PC-3 (cell line): ENCODE measurements at regions not wholly inside any gene's neighbourhood (a gene's known extent, or its start where the extent isn't known, plus 50 kb on each side); places are given as distances from the start of the nearest gene placed in this dataset.

ENCODE experiments used
- ATAC-seq: fragments of 200-7000 bp; cut with Tn5 transposase; 2 replicates; pipeline ENCODE4 v1.9.1; 2020; ENCODE audit warnings: mild to moderate bottlenecking, moderate library complexity
- BruUV-seq: library from RNA; stranded (reverse); fragments of 400-500 nt; replicated peaks from 2 replicates; lab custom pipeline; 2021; lab: Mats Ljungman, UMichigan
- CTCF ChIA-PET: fragments of 300-600 bp; sonication (Branson Sonifier 250); formaldehyde crosslinking; loops from one replicate; lab custom pipeline; 2022; ENCODE audit warnings: antibody characterized with exemption; lab: Charles Lee
- POLR2A ChIA-PET: fragments of 300-600 bp; sonication (Branson Sonifier 250); formaldehyde crosslinking; loops from one replicate; lab custom pipeline; 2022; ENCODE audit warnings: antibody characterized with exemption; ENCODE audit not compliant: unreplicated experiment; lab: Charles Lee
- DNase-seq: peaks from one replicate; pipeline ENCODE4 v3.0.0-alpha.2; 2015
- H2AFZ ChIP-seq: fragments of 300-600 bp; sonication (generic); 2 replicates; pipeline ENCODE4 v1.6.0; 2016; ENCODE audit warnings: antibody characterized with exemption, low read length
- H3F3A ChIP-seq: fragments of 300-600 bp; sonication (generic); one replicate; pipeline ENCODE4 v1.6.0; 2017; ENCODE audit warnings: antibody characterized with exemption, low read length, control low read depth, mild to moderate bottlenecking; ENCODE audit not compliant: unreplicated experiment
- H3K27ac ChIP-seq: fragments of 300-600 bp; sonication (generic); 2 replicates; pipeline ENCODE4 v1.5.1; 2016; ENCODE audit warnings: mild to moderate bottlenecking, low read length
- H3K27me3 ChIP-seq: fragments of 300-600 bp; sonication (generic); 2 replicates; pipeline ENCODE4 v1.6.1; 2016; ENCODE audit warnings: low read length, mixed read lengths
- H3K36me3 ChIP-seq: fragments of 300-600 bp; sonication (generic); 2 replicates; pipeline ENCODE4 v1.6.1; 2016; ENCODE audit warnings: low read depth, mixed run types, low read length, mixed read lengths
- H3K4me1 ChIP-seq: fragments of 300-600 bp; sonication (generic); 2 replicates; pipeline ENCODE4 v1.5.1; 2016; ENCODE audit warnings: low read length; ENCODE audit not compliant: insufficient read depth
- H3K4me2 ChIP-seq: fragments of 300-600 bp; sonication (generic); 2 replicates; pipeline ENCODE4 v1.6.0; 2016; ENCODE audit warnings: low read length
- H3K4me3 ChIP-seq: fragments of 300-600 bp; sonication (generic); 2 replicates; pipeline ENCODE4 v1.5.1; 2016; ENCODE audit warnings: mild to moderate bottlenecking, low read length, mixed read lengths
- H3K79me2 ChIP-seq: fragments of 300-600 bp; sonication (generic); 2 replicates; pipeline ENCODE4 v1.6.1; 2017; ENCODE audit warnings: low read length, mixed read lengths
- H3K9ac ChIP-seq: fragments of 300-600 bp; sonication (generic); 2 replicates; pipeline ENCODE4 v1.6.0; 2016; ENCODE audit warnings: mild to moderate bottlenecking, low read length
- H3K9me2 ChIP-seq: fragments of 300-600 bp; sonication (generic); replicated peaks from 2 replicates; pipeline ENCODE4 v1.6.1; 2016; ENCODE audit warnings: mixed run types, low read length, mixed read lengths
- H3K9me3 ChIP-seq: fragments of 300-600 bp; sonication (generic); 2 replicates; pipeline ENCODE4 v1.6.1; 2016; ENCODE audit warnings: low read length, mixed read lengths
- H4K20me1 ChIP-seq: fragments of 300-600 bp; sonication (generic); 2 replicates; pipeline ENCODE4 v1.6.1; 2016; ENCODE audit warnings: low read length, mixed read lengths
- CTCF ChIP-seq: fragments of 300-600 bp; sonication (generic); conservative IDR thresholded peaks from 2 replicates; pipeline ENCODE4 v1.5.1; 2017; ENCODE audit warnings: antibody characterized with exemption, low read depth, mild to moderate bottlenecking, low read length
- EZH2 ChIP-seq: fragments of 300-600 bp; sonication (generic); IDR thresholded peaks from one replicate; pipeline ENCODE4 v1.6.1; 2017; ENCODE audit warnings: antibody characterized with exemption, mild to moderate bottlenecking, low read length; ENCODE audit not compliant: unreplicated experiment
- EZH2phosphoT487 ChIP-seq: fragments of 300-600 bp; sonication (generic); IDR thresholded peaks from 2 replicates; pipeline ENCODE4 v1.6.1; 2018; ENCODE audit warnings: mild to moderate bottlenecking, antibody characterized with exemption, low read length, borderline replicate concordance
- intact Hi-C: fragments of 100-400 bp; cut with micrococcal nuclease; formaldehyde crosslinking; loops from 2 replicates; pipeline ENCODE4 v1.9.0; 2023

- Histone ChIP-seq H3K4me3 (no peak overlapping the region), H3K27ac (no peak overlapping the region), H4K20me1 (no peaks in the 10 kb centered on the region), H3K4me1 (peaks cover 22% of the 10 kb centered on the region), H3F3A (no peaks in the 10 kb centered on the region), H3K79me2 (no peaks in the 10 kb centered on the region), H3K9ac (no peak overlapping the region), H2AFZ (no peak overlapping the region), H3K9me3 (no peaks in the 10 kb centered on the region), H3K27me3 (no peaks in the 10 kb centered on the region), H3K4me2 (no peak overlapping the region; the same call in 1 of the 2 replicates), H3K9me2 (no peaks in the 10 kb centered on the region), H3K36me3 (no peaks in the 10 kb centered on the region)
- ChIA-PET CTCF (no interaction called here), POLR2A (no interaction called here)
- DNase-seq (no peak), ATAC-seq (no peak)
- TF ChIP-seq CTCF (no peak), EZH2 (no peak), EZH2phosphoT487 (no peak)
- no TSS peak for BruUV-seq
- intact Hi-C loops: no loop called here
These were observed 120.2 kb upstream of the CREB1 start for GRCh38 chr2:207409517-207409916.

- no peak overlapping the region for H3K4me3 ChIP-seq
- H3K9me3 ChIP-seq: no peaks in the 10 kb centered on the region
- H3K9me2 ChIP-seq: no peaks in the 10 kb centered on the region
- H3K27ac ChIP-seq: no peak overlapping the region
- H3K36me3 ChIP-seq: no peaks in the 10 kb centered on the region
- no peaks in the 10 kb centered on the region for H3K79me2 ChIP-seq
- TF ChIP-seq EZH2phosphoT487: no peak
- TF ChIP-seq EZH2: no peak
- TF ChIP-seq CTCF: no peak
- ATAC-seq (no peak), DNase-seq (no peak)
- H3K4me1 ChIP-seq: peaks cover 24% of the 10 kb centered on the region
- H3K9ac ChIP-seq: no peak overlapping the region
- no peak overlapping the region for H2AFZ ChIP-seq
- no peaks in the 10 kb centered on the region for H4K20me1 ChIP-seq
- intact Hi-C loops: no loop called here
- H3K4me2 ChIP-seq: no peak overlapping the region
- BruUV-seq: no TSS peak
- ChIA-PET POLR2A (no interaction called here), CTCF (no interaction called here)
- H3F3A ChIP-seq: no peaks in the 10 kb centered on the region
- no peaks in the 10 kb centered on the region for H3K27me3 ChIP-seq
These were observed 116.9 kb upstream of the CREB1 start for GRCh38 chr2:207412787-207413310.

GRCh38 chr2:207413376-207413907 lies 116.3 kb upstream of the CREB1 start:
- Histone ChIP-seq H4K20me1 (no peaks in the 10 kb centered on the region), H3K79me2 (no peaks in the 10 kb centered on the region), H3K27ac (no peak overlapping the region), H2AFZ (no peak overlapping the region), H3K9me2 (no peaks in the 10 kb centered on the region), H3K27me3 (no peaks in the 10 kb centered on the region), H3F3A (no peaks in the 10 kb centered on the region), H3K4me3 (no peak overlapping the region), H3K9me3 (no peaks in the 10 kb centered on the region), H3K4me2 (no peak overlapping the region), H3K9ac (no peak overlapping the region), H3K4me1 (peaks cover 19% of the 10 kb centered on the region), H3K36me3 (no peaks in the 10 kb centered on the region)
- ATAC-seq (no peak), DNase-seq (no peak)
- POLR2A ChIA-PET: no interaction called here
- intact Hi-C loops: no loop called here
- CTCF ChIA-PET: no interaction called here
- BruUV-seq: no TSS peak
- no peak for TF ChIP-seq CTCF
- TF ChIP-seq EZH2: no peak
- no peak for TF ChIP-seq EZH2phosphoT487
